ENCODE measurements at regions not wholly inside any gene's neighbourhood (a gene's known extent, or its start where the extent isn't known, plus 50 kb on each side); places are given as distances from the start of the nearest gene placed in this dataset.
"Not testable (repeated sequence)": the region's sequence is repeated elsewhere in the genome, so short reads cannot be mapped to it uniquely, and the experiment has no call there.

- TF ChIP-seq EZH2 (IDR thresholded peaks at IDR 0.05; ENCODE audit: borderline replicate concordance); CTCF (IDR thresholded peaks at IDR 0.05; ENCODE audit: poor library complexity); EZH2phosphoT487 (IDR thresholded peaks at IDR 0.05; ENCODE audit: low read depth, severe bottlenecking, unreplicated experiment): not testable (repeated sequence)
These were observed 99.7 kb upstream of the MED13L start for GRCh38 chr12:116377194-116377571.

Data from hepatocyte (in vitro differentiated cells).